GM12878 (cell line): ENCODE measurements at regions not wholly inside any gene's neighbourhood (a gene's known extent, or its start where the extent isn't known, plus 50 kb on each side); places are given as distances from the start of the nearest gene placed in this dataset.

ENCODE experiments used
- BHLHE40 ChIP-seq, 2 experiments: fragments of 450-650 bp in 1 of 2; IDR thresholded peaks; 2 replicates each; pipeline ENCODE4 v1.6.1; 2011 to 2017; ENCODE audit warnings: low read depth in 2 of 2, borderline replicate concordance in 1 of 2, improper control_type of control experiment in 1 of 2, low read length in 1 of 2, mild to moderate bottlenecking in 1 of 2
- CHD1 ChIP-seq: IDR thresholded peaks from 2 replicates; pipeline ENCODE4 v1.6.1; 2012; ENCODE audit warnings: low read depth, low read length, improper control_type of control experiment
- FOS ChIP-seq: IDR thresholded peaks from 3 replicates; pipeline ENCODE4 v1.6.1; 2011; ENCODE audit warnings: borderline replicate concordance; ENCODE audit not compliant: insufficient read length; ENCODE audit errors: extremely low read depth
- MXI1 ChIP-seq: fragments of 150-350 bp; IDR thresholded peaks from 2 replicates; pipeline ENCODE4 v1.6.1; 2011; ENCODE audit warnings: low read depth, mild to moderate bottlenecking, inconsistent platforms, low read length, improper control_type of control experiment
- NFYA ChIP-seq: IDR thresholded peaks from 2 replicates; pipeline ENCODE4 v1.6.1; 2011; ENCODE audit warnings: low read depth, mild to moderate bottlenecking, low read length, improper control_type of control experiment, borderline replicate concordance
- POLR2A ChIP-seq: IDR thresholded peaks from 2 replicates; pipeline ENCODE4 v1.6.1; 2011; ENCODE audit warnings: low read depth, mild to moderate bottlenecking, low read length
- POLR2AphosphoS5 ChIP-seq: IDR thresholded peaks from 2 replicates; pipeline ENCODE4 v1.6.1; 2011; ENCODE audit warnings: mild to moderate bottlenecking, low read length, inconsistent platforms
- TF ChIP-seq, protein P1 (sequence below), 3 experiments: IDR thresholded peaks in 2 of 3; conservative IDR thresholded peaks in 1 of 3; 2 replicates each; pipeline ENCODE4 v1.5.1; 2011; ENCODE audit warnings: low read depth in 3 of 3, low read length in 3 of 3, mild to moderate bottlenecking in 3 of 3, control low read depth in 2 of 3, moderate library complexity in 2 of 3, inconsistent platforms in 1 of 3, mixed read lengths in 1 of 3; ENCODE audit not compliant: control insufficient read depth in 2 of 3, insufficient read depth in 1 of 3; ENCODE audit errors: extremely low read depth in 1 of 3
- TF ChIP-seq, protein P2 (sequence below): fragments of 450-650 bp; IDR thresholded peaks from 2 replicates; pipeline ENCODE4 v1.6.1; 2017; ENCODE audit warnings: mild to moderate bottlenecking

- TF ChIP-seq, protein P1, sequence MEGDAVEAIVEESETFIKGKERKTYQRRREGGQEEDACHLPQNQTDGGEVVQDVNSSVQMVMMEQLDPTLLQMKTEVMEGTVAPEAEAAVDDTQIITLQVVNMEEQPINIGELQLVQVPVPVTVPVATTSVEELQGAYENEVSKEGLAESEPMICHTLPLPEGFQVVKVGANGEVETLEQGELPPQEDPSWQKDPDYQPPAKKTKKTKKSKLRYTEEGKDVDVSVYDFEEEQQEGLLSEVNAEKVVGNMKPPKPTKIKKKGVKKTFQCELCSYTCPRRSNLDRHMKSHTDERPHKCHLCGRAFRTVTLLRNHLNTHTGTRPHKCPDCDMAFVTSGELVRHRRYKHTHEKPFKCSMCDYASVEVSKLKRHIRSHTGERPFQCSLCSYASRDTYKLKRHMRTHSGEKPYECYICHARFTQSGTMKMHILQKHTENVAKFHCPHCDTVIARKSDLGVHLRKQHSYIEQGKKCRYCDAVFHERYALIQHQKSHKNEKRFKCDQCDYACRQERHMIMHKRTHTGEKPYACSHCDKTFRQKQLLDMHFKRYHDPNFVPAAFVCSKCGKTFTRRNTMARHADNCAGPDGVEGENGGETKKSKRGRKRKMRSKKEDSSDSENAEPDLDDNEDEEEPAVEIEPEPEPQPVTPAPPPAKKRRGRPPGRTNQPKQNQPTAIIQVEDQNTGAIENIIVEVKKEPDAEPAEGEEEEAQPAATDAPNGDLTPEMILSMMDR (IDR thresholded peaks at IDR 0.05 in 2 of 3, conservative IDR thresholded peaks at IDR 0.05 in 1 of 3; ENCODE audit: control insufficient read depth in 2 of 3, extremely low read depth in 1 of 3, insufficient read depth in 1 of 3, low read depth in 3 of 3, low read length in 3 of 3): no peak
- no peak for TF ChIP-seq BHLHE40 (IDR thresholded peaks at IDR 0.05; ENCODE audit: borderline replicate concordance in 1 of 2, low read depth in 2 of 2, low read length in 1 of 2)
- no peak for TF ChIP-seq NFYA
- no peak for TF ChIP-seq POLR2AphosphoS5
- TF ChIP-seq, protein P2, sequence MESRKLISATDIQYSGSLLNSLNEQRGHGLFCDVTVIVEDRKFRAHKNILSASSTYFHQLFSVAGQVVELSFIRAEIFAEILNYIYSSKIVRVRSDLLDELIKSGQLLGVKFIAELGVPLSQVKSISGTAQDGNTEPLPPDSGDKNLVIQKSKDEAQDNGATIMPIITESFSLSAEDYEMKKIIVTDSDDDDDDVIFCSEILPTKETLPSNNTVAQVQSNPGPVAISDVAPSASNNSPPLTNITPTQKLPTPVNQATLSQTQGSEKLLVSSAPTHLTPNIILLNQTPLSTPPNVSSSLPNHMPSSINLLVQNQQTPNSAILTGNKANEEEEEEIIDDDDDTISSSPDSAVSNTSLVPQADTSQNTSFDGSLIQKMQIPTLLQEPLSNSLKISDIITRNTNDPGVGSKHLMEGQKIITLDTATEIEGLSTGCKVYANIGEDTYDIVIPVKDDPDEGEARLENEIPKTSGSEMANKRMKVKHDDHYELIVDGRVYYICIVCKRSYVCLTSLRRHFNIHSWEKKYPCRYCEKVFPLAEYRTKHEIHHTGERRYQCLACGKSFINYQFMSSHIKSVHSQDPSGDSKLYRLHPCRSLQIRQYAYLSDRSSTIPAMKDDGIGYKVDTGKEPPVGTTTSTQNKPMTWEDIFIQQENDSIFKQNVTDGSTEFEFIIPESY: no peak
- no peak for TF ChIP-seq FOS
- TF ChIP-seq POLR2A: no peak
- TF ChIP-seq MXI1: no peak
- TF ChIP-seq CHD1: no peak
Measured at GRCh38 chr17:6011206-6011605, 59.0 kb upstream of the WSCD1 start.
